ENCODE measurements at regions not wholly inside any gene's neighbourhood (a gene's known extent, or its start where the extent isn't known, plus 50 kb on each side); places are given as distances from the start of the nearest gene placed in this dataset.

DNA sequence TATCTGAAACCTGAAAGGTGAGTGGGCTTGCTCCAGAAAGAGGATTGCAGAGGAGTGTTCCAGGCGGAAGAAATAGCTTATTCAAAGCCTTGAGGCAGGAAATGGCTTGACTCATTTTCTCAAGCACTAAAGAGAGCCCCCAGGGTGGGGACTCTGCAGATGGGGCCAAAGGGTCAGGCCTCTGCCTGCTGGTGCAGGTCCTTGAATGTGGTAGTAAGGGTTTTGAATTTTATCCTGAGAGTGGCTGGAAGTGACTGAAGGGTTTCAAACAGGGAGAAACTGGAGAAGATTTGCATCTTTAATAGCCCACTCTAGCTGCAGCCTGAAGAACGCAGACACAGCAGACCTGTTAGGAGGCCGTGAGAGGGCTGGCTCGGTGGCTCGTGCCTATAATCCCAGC lies 144.4 kb downstream of the CCT6B start:
- TF ChIP-seq, protein P1, sequence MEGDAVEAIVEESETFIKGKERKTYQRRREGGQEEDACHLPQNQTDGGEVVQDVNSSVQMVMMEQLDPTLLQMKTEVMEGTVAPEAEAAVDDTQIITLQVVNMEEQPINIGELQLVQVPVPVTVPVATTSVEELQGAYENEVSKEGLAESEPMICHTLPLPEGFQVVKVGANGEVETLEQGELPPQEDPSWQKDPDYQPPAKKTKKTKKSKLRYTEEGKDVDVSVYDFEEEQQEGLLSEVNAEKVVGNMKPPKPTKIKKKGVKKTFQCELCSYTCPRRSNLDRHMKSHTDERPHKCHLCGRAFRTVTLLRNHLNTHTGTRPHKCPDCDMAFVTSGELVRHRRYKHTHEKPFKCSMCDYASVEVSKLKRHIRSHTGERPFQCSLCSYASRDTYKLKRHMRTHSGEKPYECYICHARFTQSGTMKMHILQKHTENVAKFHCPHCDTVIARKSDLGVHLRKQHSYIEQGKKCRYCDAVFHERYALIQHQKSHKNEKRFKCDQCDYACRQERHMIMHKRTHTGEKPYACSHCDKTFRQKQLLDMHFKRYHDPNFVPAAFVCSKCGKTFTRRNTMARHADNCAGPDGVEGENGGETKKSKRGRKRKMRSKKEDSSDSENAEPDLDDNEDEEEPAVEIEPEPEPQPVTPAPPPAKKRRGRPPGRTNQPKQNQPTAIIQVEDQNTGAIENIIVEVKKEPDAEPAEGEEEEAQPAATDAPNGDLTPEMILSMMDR (conservative IDR thresholded peaks at IDR 0.05; ENCODE audit: low read depth, low read length), result no peak
- TF ChIP-seq EZH2 (IDR thresholded peaks at IDR 0.05; ENCODE audit: borderline replicate concordance, low read depth, low read length, poor library complexity, severe bottlenecking), result no peak

Data from A673 (cell line).